ENCODE measurements at regions not wholly inside any gene's neighbourhood (a gene's known extent, or its start where the extent isn't known, plus 50 kb on each side); places are given as distances from the start of the nearest gene placed in this dataset.

- Mint-ChIP-seq H3K4me1 (peaks cover 5% of the 10 kb centered on the region), H3K36me3 (no peaks in the 10 kb centered on the region), H3K27ac (no peak overlapping the region), H3K9me3 (no peaks in the 10 kb centered on the region), H3K27me3 (ENCODE audit: low read depth) (no peaks in the 10 kb centered on the region), H3K4me3 (no peak overlapping the region)
- DNase-seq (ENCODE audit: low spot score) (no peak), ATAC-seq (no peak)
- CTCF ChIA-PET, result interaction anchor here (1.2 kb wide), 1 partner anchor 57 kb away, joined by 3 read pairs; the partner anchor contains the start of gene SIAH1
- TF ChIP-seq ESRRA (CRISPR knock-in tag; IDR thresholded peaks at IDR 0.05; ENCODE audit: borderline replicate concordance) (no peak), PREB (CRISPR knock-in tag; IDR thresholded peaks at IDR 0.05; ENCODE audit: borderline replicate concordance) (no peak), HMGA2 (CRISPR knock-in tag; IDR thresholded peaks at IDR 0.05) (no peak), ATF2 (CRISPR knock-in tag; IDR thresholded peaks at IDR 0.05; ENCODE audit: borderline replicate concordance, low read depth) (no peak), KAT7 (CRISPR knock-in tag; IDR thresholded peaks at IDR 0.05; ENCODE audit: borderline replicate concordance) (no peak), NR1H2 (CRISPR knock-in tag; IDR thresholded peaks at IDR 0.05) (no peak), ZNF317 (CRISPR knock-in tag; IDR thresholded peaks at IDR 0.05; ENCODE audit: borderline replicate concordance, low read depth) (no peak), ZNF138 (CRISPR knock-in tag; conservative IDR thresholded peaks at IDR 0.05) (no peak), ZNF232 (CRISPR knock-in tag; IDR thresholded peaks at IDR 0.05) (no peak), ELF4 (CRISPR knock-in tag; IDR thresholded peaks at IDR 0.05; ENCODE audit: low read depth) (no peak)
- TF ChIP-seq, protein P1, sequence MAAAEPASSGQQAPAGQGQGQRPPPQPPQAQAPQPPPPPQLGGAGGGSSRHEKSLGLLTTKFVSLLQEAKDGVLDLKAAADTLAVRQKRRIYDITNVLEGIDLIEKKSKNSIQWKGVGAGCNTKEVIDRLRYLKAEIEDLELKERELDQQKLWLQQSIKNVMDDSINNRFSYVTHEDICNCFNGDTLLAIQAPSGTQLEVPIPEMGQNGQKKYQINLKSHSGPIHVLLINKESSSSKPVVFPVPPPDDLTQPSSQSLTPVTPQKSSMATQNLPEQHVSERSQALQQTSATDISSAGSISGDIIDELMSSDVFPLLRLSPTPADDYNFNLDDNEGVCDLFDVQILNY (CRISPR knock-in tag; IDR thresholded peaks at IDR 0.05), result no peak
- TF ChIP-seq, protein P2, sequence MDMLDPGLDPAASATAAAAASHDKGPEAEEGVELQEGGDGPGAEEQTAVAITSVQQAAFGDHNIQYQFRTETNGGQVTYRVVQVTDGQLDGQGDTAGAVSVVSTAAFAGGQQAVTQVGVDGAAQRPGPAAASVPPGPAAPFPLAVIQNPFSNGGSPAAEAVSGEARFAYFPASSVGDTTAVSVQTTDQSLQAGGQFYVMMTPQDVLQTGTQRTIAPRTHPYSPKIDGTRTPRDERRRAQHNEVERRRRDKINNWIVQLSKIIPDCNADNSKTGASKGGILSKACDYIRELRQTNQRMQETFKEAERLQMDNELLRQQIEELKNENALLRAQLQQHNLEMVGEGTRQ (CRISPR knock-in tag; IDR thresholded peaks at IDR 0.05), result no peak
- POLR2A ChIA-PET, result no interaction called here
Observed at GRCh38 chr16:48442379-48442778, 57.2 kb upstream of the SIAH1 start.

GRCh38 chr16:48441863-48442279 lies 56.7 kb upstream of the SIAH1 start:
- TF ChIP-seq GABPB1 (CRISPR knock-in tag; IDR thresholded peaks at IDR 0.05), result peak; percentile 74; the same call in 1 of the 2 replicates
- no peak for TF ChIP-seq RELA (CRISPR knock-in tag; IDR thresholded peaks at IDR 0.05; ENCODE audit: borderline replicate concordance)
- Mint-ChIP-seq H3K27ac (no peak overlapping the region), H3K9me3 (no peaks in the 10 kb centered on the region), H3K4me1 (peaks cover 5% of the 10 kb centered on the region), H3K27me3 (ENCODE audit: low read depth) (no peaks in the 10 kb centered on the region), H3K4me3 (no peak overlapping the region), H3K36me3 (no peaks in the 10 kb centered on the region)
- no peak for ATAC-seq
- no peak for DNase-seq (ENCODE audit: low spot score)
- POLR2A ChIA-PET, result no interaction called here
- CTCF ChIA-PET, result interaction anchor here (0.6 to 1.2 kb wide), 2 partner anchors 56 to 114 kb away, joined by 3 to 5 read pairs; partner anchors contain the start of gene SIAH1

DNA sequence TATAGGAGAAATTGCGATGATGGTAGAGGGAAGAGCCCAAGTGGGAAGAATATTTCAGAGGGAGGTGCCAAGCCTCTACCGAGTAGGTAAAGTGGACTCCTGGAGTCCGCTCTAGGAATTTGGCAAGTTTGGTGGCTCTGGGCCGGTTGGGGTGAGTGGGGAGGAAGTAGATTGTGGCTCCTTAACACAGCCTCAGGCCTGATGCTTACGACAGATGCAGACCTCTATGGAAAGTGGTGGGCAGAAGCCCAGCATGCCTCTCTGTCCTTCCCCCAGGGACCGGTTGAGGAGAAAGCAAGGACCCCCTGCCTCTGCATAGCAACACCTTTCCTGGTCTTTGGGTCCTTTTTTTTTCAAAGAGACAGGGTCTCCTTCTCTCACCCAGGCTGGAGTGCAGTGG lies 55.9 kb upstream of the SIAH1 start:
- Mint-ChIP-seq H3K27ac (no peak overlapping the region), H3K4me3 (no peak overlapping the region), H3K4me1 (peaks cover 5% of the 10 kb centered on the region), H3K27me3 (ENCODE audit: low read depth) (no peaks in the 10 kb centered on the region), H3K9me3 (no peaks in the 10 kb centered on the region), H3K36me3 (no peaks in the 10 kb centered on the region)
- ATAC-seq, result no peak
- ChIA-PET POLR2A (no interaction called here), CTCF (no interaction called here)
- DNase-seq (ENCODE audit: low spot score), result no peak
- TF ChIP-seq ZNF512 (CRISPR knock-in tag; IDR thresholded peaks at IDR 0.05; ENCODE audit: borderline replicate concordance) (no peak), FOXP1 (CRISPR knock-in tag; IDR thresholded peaks at IDR 0.05; ENCODE audit: borderline replicate concordance) (no peak), KAT7 (CRISPR knock-in tag; IDR thresholded peaks at IDR 0.05; ENCODE audit: borderline replicate concordance) (no peak), NR2C2 (CRISPR knock-in tag; IDR thresholded peaks at IDR 0.05) (no peak), ZNF232 (CRISPR knock-in tag; IDR thresholded peaks at IDR 0.05) (no peak), CBFB (CRISPR knock-in tag; IDR thresholded peaks at IDR 0.05; ENCODE audit: low read depth) (no peak), TP53 (CRISPR knock-in tag; IDR thresholded peaks at IDR 0.05) (no peak)
- TF ChIP-seq, protein P1 (CRISPR knock-in tag; IDR thresholded peaks at IDR 0.05), result no peak
- TF ChIP-seq, protein P3, sequence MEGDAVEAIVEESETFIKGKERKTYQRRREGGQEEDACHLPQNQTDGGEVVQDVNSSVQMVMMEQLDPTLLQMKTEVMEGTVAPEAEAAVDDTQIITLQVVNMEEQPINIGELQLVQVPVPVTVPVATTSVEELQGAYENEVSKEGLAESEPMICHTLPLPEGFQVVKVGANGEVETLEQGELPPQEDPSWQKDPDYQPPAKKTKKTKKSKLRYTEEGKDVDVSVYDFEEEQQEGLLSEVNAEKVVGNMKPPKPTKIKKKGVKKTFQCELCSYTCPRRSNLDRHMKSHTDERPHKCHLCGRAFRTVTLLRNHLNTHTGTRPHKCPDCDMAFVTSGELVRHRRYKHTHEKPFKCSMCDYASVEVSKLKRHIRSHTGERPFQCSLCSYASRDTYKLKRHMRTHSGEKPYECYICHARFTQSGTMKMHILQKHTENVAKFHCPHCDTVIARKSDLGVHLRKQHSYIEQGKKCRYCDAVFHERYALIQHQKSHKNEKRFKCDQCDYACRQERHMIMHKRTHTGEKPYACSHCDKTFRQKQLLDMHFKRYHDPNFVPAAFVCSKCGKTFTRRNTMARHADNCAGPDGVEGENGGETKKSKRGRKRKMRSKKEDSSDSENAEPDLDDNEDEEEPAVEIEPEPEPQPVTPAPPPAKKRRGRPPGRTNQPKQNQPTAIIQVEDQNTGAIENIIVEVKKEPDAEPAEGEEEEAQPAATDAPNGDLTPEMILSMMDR (IDR thresholded peaks at IDR 0.05), result no peak
- TF ChIP-seq, protein P4, sequence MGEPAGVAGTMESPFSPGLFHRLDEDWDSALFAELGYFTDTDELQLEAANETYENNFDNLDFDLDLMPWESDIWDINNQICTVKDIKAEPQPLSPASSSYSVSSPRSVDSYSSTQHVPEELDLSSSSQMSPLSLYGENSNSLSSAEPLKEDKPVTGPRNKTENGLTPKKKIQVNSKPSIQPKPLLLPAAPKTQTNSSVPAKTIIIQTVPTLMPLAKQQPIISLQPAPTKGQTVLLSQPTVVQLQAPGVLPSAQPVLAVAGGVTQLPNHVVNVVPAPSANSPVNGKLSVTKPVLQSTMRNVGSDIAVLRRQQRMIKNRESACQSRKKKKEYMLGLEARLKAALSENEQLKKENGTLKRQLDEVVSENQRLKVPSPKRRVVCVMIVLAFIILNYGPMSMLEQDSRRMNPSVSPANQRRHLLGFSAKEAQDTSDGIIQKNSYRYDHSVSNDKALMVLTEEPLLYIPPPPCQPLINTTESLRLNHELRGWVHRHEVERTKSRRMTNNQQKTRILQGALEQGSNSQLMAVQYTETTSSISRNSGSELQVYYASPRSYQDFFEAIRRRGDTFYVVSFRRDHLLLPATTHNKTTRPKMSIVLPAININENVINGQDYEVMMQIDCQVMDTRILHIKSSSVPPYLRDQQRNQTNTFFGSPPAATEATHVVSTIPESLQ (CRISPR knock-in tag; IDR thresholded peaks at IDR 0.05), result no peak
